NCI-H524 treated with DMSO at 0.1 percent for 48 hours (cell line): ENCODE measurements at regions not wholly inside any gene's neighbourhood (a gene's known extent, or its start where the extent isn't known, plus 50 kb on each side); places are given as distances from the start of the nearest gene placed in this dataset.

ENCODE experiments used
- DNase-seq: peaks from one replicate; lab custom pipeline; 2025; lab: John Stamatoyannopoulos, UW

- peak; percentile 62 for DNase-seq
Observed at GRCh38 chr22:49155039-49155769, 672.5 kb downstream of the BRD1 start.

- DNase-seq, result no peak
Observed at GRCh38 chr22:49154433-49154832, 673.2 kb downstream of the BRD1 start.

GRCh38 chr22:49153921-49154320, 673.8 kb downstream of the BRD1 start:
- no peak for DNase-seq

- no peak for DNase-seq
Observed at GRCh38 chr22:49152939-49153770, 674.5 kb downstream of the BRD1 start.

GRCh38 chr22:49152127-49152938, 675.3 kb downstream of the BRD1 start:
- peak; percentile 60 for DNase-seq

GRCh38 chr22:49151256-49152126, 676.2 kb downstream of the BRD1 start:
- no peak for DNase-seq

- no peak for DNase-seq
Observed at GRCh38 chr22:49150801-49151221, 676.9 kb downstream of the BRD1 start.

GRCh38 chr22:49149721-49150608, 677.7 kb downstream of the BRD1 start:
- no peak for DNase-seq

GRCh38 chr22:49148895-49149418, 678.7 kb downstream of the BRD1 start:
- DNase-seq, result no peak

- DNase-seq, result no peak
Observed at GRCh38 chr22:49147617-49148175, 680.0 kb downstream of the BRD1 start.

- DNase-seq, result no peak
Observed at GRCh38 chr22:49147171-49147570, 680.5 kb downstream of the BRD1 start.

- DNase-seq, result no peak
Observed at GRCh38 chr22:49146511-49146910, 681.2 kb downstream of the BRD1 start.

GRCh38 chr22:49143812-49144211, 683.9 kb downstream of the BRD1 start:
- no peak for DNase-seq

- no peak for DNase-seq
Observed at GRCh38 chr22:49142891-49143290, 684.8 kb downstream of the BRD1 start.

GRCh38 chr22:49142296-49142695, 685.4 kb downstream of the BRD1 start:
- DNase-seq, result no peak

GRCh38 chr22:49141761-49142160, 685.9 kb downstream of the BRD1 start:
- no peak for DNase-seq

GRCh38 chr22:49140911-49141665, 686.6 kb downstream of the BRD1 start:
- peak; percentile 37 for DNase-seq

GRCh38 chr22:49139492-49140151, 688.1 kb downstream of the BRD1 start:
- no peak for DNase-seq
